ENCODE measurements at regions not wholly inside any gene's neighbourhood (a gene's known extent, or its start where the extent isn't known, plus 50 kb on each side); places are given as distances from the start of the nearest gene placed in this dataset.
A peak's percentile ranks its signal among the peaks of the same experiment; 100 is the strongest.

GRCh38 chr20:7078804-7079203, 311.3 kb downstream of the BMP2 start:
- DNase-seq, result no peak

- DNase-seq, result no peak
Observed at GRCh38 chr20:7080472-7080871, 313.0 kb downstream of the BMP2 start.

DNA sequence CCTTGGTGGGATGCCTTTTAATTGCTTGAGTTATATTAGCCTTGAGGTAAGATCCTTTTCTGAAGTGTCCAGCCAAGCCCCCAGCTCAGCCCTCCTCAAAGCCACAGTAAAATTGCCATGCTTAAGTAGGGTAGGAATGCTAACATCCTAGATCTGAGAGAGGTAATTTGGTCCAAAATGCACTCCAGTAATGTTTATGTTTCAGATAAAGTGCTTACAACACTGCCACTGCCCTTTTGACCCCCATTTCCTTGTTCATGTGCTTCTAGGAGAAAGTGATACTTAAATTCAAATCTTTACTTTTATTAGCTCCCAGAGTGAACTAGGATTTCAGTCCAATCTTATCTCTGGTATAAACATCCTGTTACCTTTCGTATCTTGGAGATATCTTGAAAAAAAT, 318.0 kb downstream of the BMP2 start:
- no peak for DNase-seq

DNA sequence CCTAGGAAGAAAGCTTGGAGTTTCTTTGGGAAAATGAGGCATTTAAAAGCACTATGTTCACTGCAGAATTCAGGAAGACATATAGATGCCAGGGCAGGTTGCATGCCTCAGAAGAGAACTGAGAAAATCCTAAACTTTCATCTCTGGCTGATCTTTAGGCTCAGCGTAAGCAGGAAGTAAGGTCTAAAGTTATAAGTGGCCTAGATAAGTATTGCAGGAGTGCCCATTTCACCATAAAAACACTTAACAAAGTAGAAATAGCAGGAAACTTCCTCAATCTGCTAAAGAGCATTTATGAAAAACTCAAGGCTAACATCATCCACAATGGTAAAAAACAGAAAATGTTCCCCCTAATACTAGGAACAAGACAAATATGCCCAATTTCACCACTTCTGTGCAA, 320.3 kb downstream of the BMP2 start:
- no peak for DNase-seq

- DNase-seq, result no peak
Observed at GRCh38 chr20:7090001-7090400, 322.5 kb downstream of the BMP2 start.

DNA sequence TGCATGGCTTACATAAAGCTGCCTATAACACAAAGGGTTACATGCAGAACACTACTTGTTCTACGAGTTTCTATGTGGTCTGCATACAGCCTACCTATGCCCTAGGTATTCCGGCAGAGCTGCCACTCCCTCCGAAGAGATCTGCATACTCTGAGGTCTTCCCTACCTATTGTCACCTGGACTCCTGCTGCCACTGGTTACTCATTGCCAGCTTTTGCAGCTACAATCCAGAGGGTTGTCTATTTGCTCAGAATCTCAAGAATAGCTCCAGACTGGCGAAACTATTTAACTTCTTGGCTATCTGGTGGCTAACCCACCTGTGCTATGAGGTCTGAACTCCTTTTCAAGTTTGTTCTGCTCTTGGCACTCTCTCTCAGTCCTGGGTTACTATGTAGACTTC, 323.3 kb downstream of the BMP2 start:
- DNase-seq, result no peak

DNA sequence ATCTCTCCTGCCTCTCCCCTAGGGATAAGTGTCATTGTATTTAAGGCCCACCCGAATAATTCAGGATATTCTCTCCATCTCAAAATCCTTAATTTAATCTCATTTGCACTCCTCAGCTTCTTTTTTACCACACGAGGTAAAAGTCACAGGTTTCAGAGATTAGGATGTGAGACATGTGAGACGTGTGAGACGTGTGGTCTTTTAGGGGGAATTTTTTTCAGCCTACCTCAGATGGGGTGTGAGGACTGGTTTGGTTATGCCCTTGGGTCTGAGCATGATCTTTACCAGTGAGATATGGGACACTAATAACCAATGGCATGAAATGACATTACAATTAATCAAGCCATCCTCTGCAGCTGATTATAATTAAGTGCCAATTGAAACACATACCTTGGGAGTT, 324.2 kb downstream of the BMP2 start:
- DNase-seq, result no peak

GRCh38 chr20:7094438-7094997, 327.0 kb downstream of the BMP2 start:
- DNase-seq, result peak in 17 of 56 donors; percentile 1 to 53 (median 5)

DNA sequence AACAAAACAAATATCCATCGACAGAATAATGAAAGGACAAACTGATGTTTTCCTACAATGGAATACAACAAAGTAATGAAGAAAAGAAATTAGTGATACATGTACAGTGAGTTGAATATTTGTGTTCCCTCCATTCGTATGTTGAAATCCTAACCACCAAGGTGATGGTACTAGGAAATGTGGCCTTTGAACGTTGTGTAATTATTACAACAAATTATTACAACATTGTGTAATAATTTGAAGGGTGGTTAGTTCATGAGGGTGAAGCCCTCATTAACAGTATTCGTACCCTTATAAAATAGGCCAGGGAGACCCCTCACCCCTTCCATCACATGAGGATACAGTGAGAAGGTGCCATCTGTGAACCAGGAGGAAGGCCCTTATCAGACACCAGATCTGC, 339.4 kb downstream of the BMP2 start:
- DNase-seq, result no peak

GRCh38 chr20:7108929-7109328, 341.4 kb downstream of the BMP2 start:
- DNase-seq, result no peak

DNA sequence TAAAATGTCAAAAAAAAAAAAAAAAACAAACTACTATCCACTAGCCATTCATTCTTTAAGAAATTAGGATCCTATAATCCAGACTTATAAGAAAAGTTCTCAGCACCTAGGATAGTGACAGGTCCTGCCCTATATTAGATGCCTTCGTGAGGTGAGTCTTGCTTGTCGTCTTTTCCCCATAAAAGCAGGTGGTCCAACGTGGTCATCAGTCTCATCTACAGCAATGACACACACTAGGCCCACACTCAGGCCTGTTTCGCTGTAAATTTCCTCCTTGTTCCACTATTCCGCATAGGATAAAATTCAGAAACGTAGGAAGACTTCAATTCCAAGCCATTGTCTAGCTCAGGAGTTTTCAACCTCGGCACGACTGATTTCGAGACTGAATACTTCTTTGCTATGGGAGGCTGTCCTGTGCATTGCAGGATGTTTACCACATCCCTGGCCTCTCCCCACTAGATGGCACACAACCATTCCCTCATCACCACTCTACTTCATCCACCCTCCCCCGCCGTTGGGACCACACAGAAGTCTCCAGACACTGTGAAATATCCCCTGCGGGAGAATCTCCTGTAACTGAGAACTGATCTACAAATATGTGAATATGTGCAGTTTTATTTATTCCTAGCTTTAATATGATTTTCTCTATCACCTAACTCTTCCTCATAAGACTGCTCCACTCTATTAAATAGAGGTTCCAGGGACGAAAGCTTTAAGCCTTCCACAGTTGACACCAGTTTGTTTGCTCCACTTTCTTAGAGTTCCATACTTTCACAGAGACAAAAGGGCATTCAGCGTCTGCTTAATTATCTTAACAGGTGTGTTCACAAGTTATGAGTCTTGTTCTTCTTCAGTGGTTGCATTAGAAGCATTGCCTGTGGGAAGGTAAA, 346.3 kb downstream of the BMP2 start:
- DNase-seq, result peak in 31 of 56 donors; percentile 0 to 65 (median 7)

DNA sequence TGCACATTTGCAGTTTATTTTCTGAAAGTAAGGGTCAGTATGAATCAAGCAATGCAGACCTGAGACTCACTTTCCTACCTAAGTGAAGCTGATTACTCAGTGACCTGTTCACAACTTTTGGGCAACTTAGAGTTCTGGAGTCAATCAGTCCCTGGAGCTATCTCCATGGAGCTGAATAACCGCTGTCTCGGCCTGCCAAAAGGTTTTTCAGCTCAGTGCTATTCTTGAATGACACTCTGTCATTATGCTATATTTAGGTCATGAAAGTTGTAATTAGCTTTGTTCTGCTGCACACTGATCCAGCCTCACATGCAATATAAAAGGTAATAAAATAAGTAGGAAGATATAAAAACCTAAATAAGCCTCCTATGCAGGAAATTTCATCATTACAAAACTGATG, 356.0 kb downstream of the BMP2 start:
- DNase-seq, result no peak

DNA sequence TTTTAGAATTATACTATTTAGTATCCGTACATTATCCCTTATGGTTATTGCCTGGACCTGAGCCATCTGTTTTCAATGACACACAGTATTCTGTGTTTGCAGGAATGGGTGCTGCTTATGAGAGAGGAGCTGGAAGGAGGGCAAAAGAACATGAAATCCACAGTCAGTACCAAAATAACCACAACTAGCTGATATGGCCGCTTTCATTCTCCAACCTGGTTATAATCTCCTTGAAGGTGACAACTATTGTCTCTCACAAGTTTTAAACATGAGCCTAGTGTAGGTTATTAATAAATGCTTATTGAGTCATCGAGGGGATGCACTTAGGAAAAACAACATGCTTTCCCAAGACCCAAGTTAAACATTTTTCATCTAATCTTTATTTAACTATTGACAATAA, 356.6 kb downstream of the BMP2 start:
- no peak for DNase-seq

DNA sequence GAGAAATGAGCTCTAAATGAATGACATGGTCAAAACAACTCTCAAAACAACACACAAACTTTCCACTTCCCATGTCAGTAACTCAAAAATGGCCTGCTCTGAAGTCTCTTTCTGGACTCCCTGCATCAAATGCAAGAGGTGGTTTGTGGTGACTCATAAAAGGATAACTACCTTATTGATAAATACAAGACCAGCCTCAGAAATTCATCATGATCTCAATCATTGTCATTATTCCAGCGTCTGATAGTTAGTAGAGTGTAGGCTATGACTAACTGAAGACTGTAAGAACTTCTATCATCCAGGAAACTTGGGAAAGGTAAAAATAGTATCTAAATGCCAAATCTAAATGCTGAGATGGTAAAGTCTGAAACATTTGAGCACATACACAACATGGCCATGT, 369.4 kb downstream of the BMP2 start:
- DNase-seq, result no peak

- DNase-seq, result no peak
Observed at GRCh38 chr20:7137395-7138151, 370.1 kb downstream of the BMP2 start.

DNA sequence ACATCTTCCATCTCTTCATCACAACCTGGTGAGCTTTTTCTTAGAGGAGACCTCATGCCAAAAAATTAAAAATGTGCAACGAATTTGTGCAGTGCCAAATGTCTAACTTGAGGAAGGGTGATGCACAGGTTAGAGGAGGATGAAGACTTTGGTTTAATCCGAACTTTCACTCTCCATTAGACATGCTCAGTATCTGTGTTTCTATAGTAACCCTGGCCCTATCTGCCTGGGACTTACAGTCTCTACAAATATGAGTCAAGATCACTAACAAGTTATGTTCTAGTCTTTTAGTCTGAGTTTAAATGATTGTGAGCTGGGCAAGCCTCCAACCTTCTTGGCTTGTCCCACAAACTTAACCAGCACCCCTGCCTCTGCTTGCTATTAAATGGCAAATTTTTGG, 377.0 kb downstream of the BMP2 start:
- DNase-seq, result no peak

DNA sequence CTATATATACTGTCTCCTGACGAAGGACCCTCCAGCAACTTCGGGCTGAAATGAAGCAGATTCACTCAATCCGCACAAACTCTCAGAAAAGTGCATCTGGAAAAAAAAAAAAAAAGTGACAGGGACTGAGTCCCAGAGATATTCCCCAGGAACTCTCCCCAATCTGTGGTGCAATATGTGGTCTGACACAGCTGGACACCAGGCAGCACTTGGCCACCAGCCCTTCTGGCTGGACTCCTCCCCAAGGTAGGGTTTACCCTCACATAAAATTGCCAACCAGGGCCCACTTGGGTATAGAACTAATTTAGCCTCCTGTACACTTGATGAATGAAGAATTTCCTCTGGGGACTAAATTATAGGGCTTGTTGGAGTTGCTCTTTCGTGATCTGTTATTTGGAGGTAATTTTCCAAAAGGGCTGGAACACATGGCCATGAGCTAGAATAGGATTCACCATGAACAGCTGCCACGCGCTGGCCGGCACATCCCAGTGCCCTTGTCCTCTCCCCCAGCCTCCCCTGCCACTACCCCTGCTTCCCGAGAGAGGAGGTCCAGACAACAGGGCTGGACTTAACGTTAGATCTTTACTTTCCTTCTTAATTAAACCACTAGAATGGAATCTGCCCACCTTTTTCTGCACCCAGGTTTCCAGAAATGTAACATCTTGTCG, 379.2 kb downstream of the BMP2 start:
- DNase-seq, result no peak

DNA sequence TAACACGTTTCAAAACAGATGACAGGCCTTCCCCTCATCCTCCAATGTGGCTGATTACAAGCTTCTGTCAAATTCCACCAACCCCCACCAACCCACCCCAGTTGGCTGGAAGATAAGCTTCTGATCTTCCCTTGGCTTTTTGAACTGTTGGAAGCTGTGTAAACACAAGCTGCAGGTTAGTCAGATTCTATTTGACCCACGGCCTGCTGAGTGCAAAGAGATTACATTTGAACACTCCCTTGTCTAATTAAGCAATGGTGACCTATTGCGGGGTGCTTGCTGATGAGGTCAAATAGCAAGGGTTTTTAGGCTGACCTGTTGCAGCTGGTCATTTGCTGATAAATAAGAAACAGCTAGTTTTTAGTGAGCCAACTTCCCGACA, 379.7 kb downstream of the BMP2 start:
- no peak for DNase-seq

DNA sequence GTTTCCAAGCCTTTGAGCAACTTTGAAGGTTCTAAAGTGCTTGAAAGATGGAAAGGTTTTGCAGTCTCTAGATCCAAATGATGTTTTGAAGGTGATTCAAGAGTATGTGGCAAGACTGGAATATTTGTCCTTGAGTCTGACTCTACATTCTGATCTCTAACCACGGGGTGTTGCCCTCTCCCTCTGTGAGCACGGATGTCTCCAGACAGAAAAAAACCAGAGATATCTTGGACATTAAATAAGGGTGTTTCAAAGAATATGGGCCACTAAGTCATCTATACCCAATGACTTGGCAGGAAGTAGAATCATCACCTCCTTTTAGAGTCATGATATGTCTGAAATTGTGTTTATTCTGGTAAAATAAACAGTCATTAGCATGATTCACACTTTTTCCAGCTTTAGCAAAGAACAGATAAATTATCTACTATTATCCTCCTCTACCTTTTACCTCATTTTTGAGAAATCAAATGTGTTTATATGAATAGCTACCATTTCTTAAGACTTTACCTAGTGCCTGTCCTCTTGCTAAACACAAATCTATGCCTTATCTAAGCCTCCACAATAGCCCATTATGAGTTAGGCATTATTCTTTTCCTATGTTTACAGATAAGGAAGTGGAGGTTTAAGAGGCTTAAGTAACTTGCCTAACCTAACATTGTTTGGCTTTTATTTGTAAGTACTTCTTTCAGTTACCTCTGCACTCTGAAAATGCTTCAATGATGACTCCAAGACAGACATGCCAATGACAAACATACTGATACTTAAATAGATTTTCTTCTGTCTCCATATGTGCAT, 384.4 kb downstream of the BMP2 start:
- no peak for DNase-seq

- DNase-seq, result no peak
Observed at GRCh38 chr20:7155282-7155681, 387.8 kb downstream of the BMP2 start.

GRCh38 chr20:7155794-7156193, 388.3 kb downstream of the BMP2 start:
- no peak for DNase-seq

All from nucleus accumbens (tissue), 56 donors.